Heart left ventricle (tissue), 16 donors: ENCODE measurements at regions not wholly inside any gene's neighbourhood (a gene's known extent, or its start where the extent isn't known, plus 50 kb on each side); places are given as distances from the start of the nearest gene placed in this dataset.

Source experiments
- ATAC-seq, 4 donors: fragments of 200-7000 bp; cut with Tn5 transposase; one replicate each; pipeline ENCODE4 v1.9.1; 2020 to 2022; ENCODE audit warnings: moderate library complexity in 4 of 4, mild to moderate bottlenecking in 3 of 4, moderate number of reproducible peaks in 1 of 4
- DNase-seq, 5 donors: peaks; one replicate each; pipeline ENCODE4 v3.0.0-alpha.2; 2020
- H3K27ac ChIP-seq, 12 donors: fragments of 200-600 bp; sonication (generic) in 4 of 12; one replicate each; pipeline versions ENCODE4 v1.5.0 to v1.8.0; 2016 to 2022; ENCODE audit warnings: mild to moderate bottlenecking in 2 of 12
- H3K27me3 ChIP-seq, 9 donors: fragments of 200-600 bp; sonication (generic) in 2 of 9; one replicate each; pipeline versions ENCODE4 v1.5.1 to v1.8.0; 2016 to 2022; ENCODE audit warnings: mild to moderate bottlenecking in 3 of 9
- H3K36me3 ChIP-seq, 9 donors: fragments of 200-600 bp; sonication (generic) in 2 of 9; one replicate each; pipeline versions ENCODE4 v1.5.0 to v1.8.0; 2018 to 2022; ENCODE audit warnings: mild to moderate bottlenecking in 2 of 9
- H3K4me1 ChIP-seq, 12 donors: fragments of 200-600 bp; sonication (generic) in 4 of 12; one replicate each; pipeline versions ENCODE4 v1.5.0 to v1.8.0; 2016 to 2022; ENCODE audit warnings: mild to moderate bottlenecking in 3 of 12
- H3K4me3 ChIP-seq, 12 donors: fragments of 200-600 bp; sonication (generic) in 4 of 12; one replicate each; pipeline versions ENCODE4 v1.5.0 to v1.8.0; 2017 to 2022; ENCODE audit warnings: mild to moderate bottlenecking in 9 of 12, moderate library complexity in 4 of 12
- H3K9me3 ChIP-seq, 12 donors: fragments of 200-600 bp; sonication (generic) in 4 of 12; one replicate each; pipeline versions ENCODE4 v1.5.0 to v1.8.0; 2016 to 2022; ENCODE audit warnings: mild to moderate bottlenecking in 1 of 12
- CTCF ChIP-seq, 12 donors: fragments of 200-600 bp; sonication (generic) in 4 of 12; IDR thresholded peaks; one replicate each; pipeline versions ENCODE4 v1.5.0 to v1.8.0; 2018 to 2022; ENCODE audit warnings: antibody characterized with exemption in 12 of 12, mild to moderate bottlenecking in 5 of 12
- POLR2A ChIP-seq, 2 donors: fragments of 450-650 bp; IDR thresholded peaks; one replicate each; pipeline ENCODE4 v1.6.1; 2017; ENCODE audit warnings: antibody characterized with exemption in 2 of 2, mild to moderate bottlenecking in 2 of 2, moderate library complexity in 2 of 2
- WGBS, 4 donors: extraction: QIAGEN DNeasy Blood & Tissue Kit in 2 of 4; methylation state at CpG; one replicate each; pipeline versions ENCODE4 v1.1.5 to v1.1.7; 2013 to 2018; 5-methylcytosine and 5-hydroxymethylcytosine counted together
- intact Hi-C, 10 donors: fragments of 100-400 bp; cut with DNase I; formaldehyde crosslinking; loops; one replicate each; pipeline versions ENCODE4 v1.11.1 to v1.14.2; 2022
- donor health status: ischemic (EF 13 %, LVEDD 7.1; RV severe dilation, severe dysfunction).
- donor health status: healthy with polysubstance abuse.
- donor health status: DM: no; HTN: yes; CAD: no.
- donor health status: DM: no; HTN: no; CAD: no.
- donor health status: ischemic (EF 25% LVEDD 6.9; RV normal size, moderate dysfunction).
- donor health status: ischemic (EF 25% LVEDD 5.7; RV mildly dilated, moderate dysfunction).
- donor health status: healthy.
- donor health status: DM: yes; HTN: yes; CAD: no.
- donor health status: ischemic (EF 35%, LVEDD 5.7; RV mildly dilated, moderate dysfunction).
- donor health status: nonischemic (EF 11% LVEDD 7.7; RV severe dilation, severe dysfunction).
- donor health status: DM: yes; HTN: yes; CAD: no.
- donor health status: PGD.
- donor health status: ischemic (EF 29% LVEDD 5.4; RV normal size, mild dysfunction).
- donor health status: nonischemic (EF 23%, LVEDD 6.1; RV moderate dilation, normal function).

DNA sequence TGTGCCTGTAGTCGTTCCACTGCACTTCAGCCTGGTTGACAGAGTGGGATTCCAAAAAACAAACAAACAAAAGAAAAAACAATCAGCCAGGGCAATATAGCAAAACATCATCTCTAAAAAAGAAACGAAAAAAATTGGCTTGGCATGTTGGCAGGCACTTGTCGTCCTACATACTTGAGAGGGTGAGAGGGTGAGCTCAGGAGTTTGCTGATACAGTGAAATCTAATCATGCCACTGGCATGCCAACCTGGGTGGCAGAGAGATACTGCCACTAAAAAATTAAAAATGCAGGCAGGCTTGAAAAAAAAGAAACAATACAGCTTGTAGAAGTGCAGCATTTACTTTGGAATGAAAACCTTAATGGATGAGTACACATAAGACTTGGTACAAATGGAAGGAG is 282.9 kb upstream of the RGPD4 start:
- 38 to 51% (median 44%) methylated on average over 3 of the region's 3 CpGs for WGBS, 4 donors
- H3K27me3 ChIP-seq = no peaks in the 10 kb centered on the region
- ATAC-seq = no peak

DNA sequence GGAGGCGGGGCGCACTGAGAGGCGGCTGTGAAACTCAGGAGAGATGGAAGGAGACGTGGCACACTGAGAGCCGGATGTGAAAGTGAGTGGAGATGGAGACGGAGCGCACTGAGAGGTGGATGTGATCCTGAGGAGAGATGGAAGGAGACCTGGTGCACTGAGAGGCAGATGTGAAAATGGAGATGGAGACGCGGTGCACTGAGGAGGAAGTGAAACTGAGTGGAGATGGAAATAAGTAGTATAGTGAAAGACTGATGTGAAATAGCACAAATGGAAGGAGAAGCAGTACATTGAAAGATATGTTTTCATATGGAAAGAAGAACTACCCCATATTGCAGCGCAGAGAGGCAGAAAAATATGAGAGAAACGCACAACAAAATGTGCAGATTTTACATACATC is 281.6 kb upstream of the RGPD4 start:
- Histone ChIP-seq H3K27ac (no peak overlapping the region), H3K27me3 (no peaks in the 10 kb centered on the region), H3K9me3 (no peaks in the 10 kb centered on the region), H3K4me3 (no peak overlapping the region), H3K36me3 (no peaks in the 10 kb centered on the region), H3K4me1 (peaks cover 0 to 8% (median 0%) of the 10 kb centered on the region in 12 donors)
- no peak for DNase-seq
- 91 to 97% (median 94%) methylated on average over 11 of the region's 11 CpGs for WGBS, 4 donors
- intact Hi-C loops = no loop called here
- ATAC-seq = no peak
- TF ChIP-seq POLR2A (IDR thresholded peaks at IDR 0.05) (no peak), CTCF (IDR thresholded peaks at IDR 0.05) (no peak)

More for the DNA sequence above, 282.9 kb upstream of the RGPD4 start:
- H3K4me1 ChIP-seq = peaks cover 0 to 8% (median 0%) of the 10 kb centered on the region in 12 donors
- TF ChIP-seq CTCF (IDR thresholded peaks at IDR 0.05) = no peak
- no peak for TF ChIP-seq POLR2A (IDR thresholded peaks at IDR 0.05)
- H3K4me3 ChIP-seq = no peak overlapping the region
- no peak for DNase-seq
- no peaks in the 10 kb centered on the region for H3K36me3 ChIP-seq
- intact Hi-C loops = no loop called here
- H3K27ac ChIP-seq = no peak overlapping the region
- no peaks in the 10 kb centered on the region for H3K9me3 ChIP-seq

GRCh38 chr2:107545851-107546250 is 280.8 kb upstream of the RGPD4 start:
- Histone ChIP-seq H3K36me3 (no peaks in the 10 kb centered on the region), H3K4me1 (peaks cover 0 to 8% (median 0%) of the 10 kb centered on the region in 12 donors), H3K9me3 (no peaks in the 10 kb centered on the region), H3K4me3 (no peak overlapping the region), H3K27me3 (no peaks in the 10 kb centered on the region), H3K27ac (no peak overlapping the region)
- no peak for DNase-seq
- intact Hi-C loops = no loop called here
- TF ChIP-seq CTCF (IDR thresholded peaks at IDR 0.05) = no peak
- no peak for TF ChIP-seq POLR2A (IDR thresholded peaks at IDR 0.05)
- WGBS, 4 donors = 47 to 67% (median 57%) methylated on average over 4 of the region's 4 CpGs
- ATAC-seq = no peak

GRCh38 chr2:107548216-107548615 is 278.5 kb upstream of the RGPD4 start:
- no peaks in the 10 kb centered on the region for H3K36me3 ChIP-seq
- H3K4me3 ChIP-seq = no peak overlapping the region
- ATAC-seq (no peak), DNase-seq (no peak)
- intact Hi-C loops = no loop called here
- WGBS, 4 donors = 38 to 48% (median 44%) methylated on average over 1 of the region's 1 CpG
- TF ChIP-seq POLR2A (IDR thresholded peaks at IDR 0.05) (no peak), CTCF (IDR thresholded peaks at IDR 0.05) (no peak)
- no peaks in the 10 kb centered on the region for H3K27me3 ChIP-seq
- no peaks in the 10 kb centered on the region for H3K9me3 ChIP-seq
- peaks cover 0 to 8% (median 0%) of the 10 kb centered on the region in 12 donors for H3K4me1 ChIP-seq
- no peak overlapping the region for H3K27ac ChIP-seq
